Stomach (tissue), 8 donors: ENCODE measurements at regions not wholly inside any gene's neighbourhood (a gene's known extent, or its start where the extent isn't known, plus 50 kb on each side); places are given as distances from the start of the nearest gene placed in this dataset.

ENCODE experiments used
- DNase-seq, 2 donors: peaks; one replicate each; pipeline versions ENCODE4 v3.0.0 to v3.0.0-alpha.2; 2013 to 2019
- H3K27ac ChIP-seq, 5 donors: fragments of 200-600 bp in 4 of 5; sonication (generic) in 4 of 5; one replicate each; pipeline ENCODE4 v1.5.1; 2013 to 2019; ENCODE audit warnings: mild to moderate bottlenecking in 1 of 5, moderate library complexity in 1 of 5
- H3K27me3 ChIP-seq, 3 donors: fragments of 200-600 bp; sonication (generic); one replicate each; pipeline ENCODE4 v1.5.1; 2017 to 2019; ENCODE audit warnings: mixed run types in 1 of 3
- H3K36me3 ChIP-seq, 4 donors: fragments of 200-600 bp; sonication (generic); 1 replicate in 3 of 4; 2 replicates in 1 of 4; pipeline ENCODE4 v1.5.1; 2016 to 2019
- H3K4me1 ChIP-seq, 4 donors: fragments of 200-600 bp; sonication (generic); one replicate each; pipeline ENCODE4 v1.5.1; 2016 to 2019
- H3K4me3 ChIP-seq, 4 donors: fragments of 200-600 bp; sonication (generic) in 3 of 4; one replicate each; pipeline ENCODE4 v1.5.1; 2016 to 2019; ENCODE audit warnings: mild to moderate bottlenecking in 1 of 4
- H3K9me3 ChIP-seq, 4 donors: fragments of 200-600 bp; sonication (generic); one replicate each; pipeline ENCODE4 v1.5.1; 2016 to 2019
- CTCF ChIP-seq, 7 experiments: fragments of 450-650 bp in 4 of 7; fragments of 200-600 bp in 3 of 7; sonication (generic) in 3 of 7; IDR thresholded peaks; one replicate each; pipeline ENCODE4 v1.5.1; 2016 to 2019; ENCODE audit warnings: antibody characterized with exemption in 7 of 7, control low read depth in 2 of 7, mild to moderate bottlenecking in 1 of 7
- EP300 ChIP-seq: sonication (generic); formaldehyde crosslinking; IDR thresholded peaks from one replicate; pipeline ENCODE4 v1.6.1; 2017; ENCODE audit warnings: antibody characterized with exemption
- POLR2A ChIP-seq, 4 donors: fragments of 450-650 bp; IDR thresholded peaks; one replicate each; pipeline ENCODE4 v1.6.1; 2016; ENCODE audit warnings: antibody characterized with exemption in 4 of 4, control low read depth in 2 of 4, mild to moderate bottlenecking in 1 of 4, moderate library complexity in 1 of 4
- POLR2AphosphoS5 ChIP-seq, 3 donors: sonication (generic); formaldehyde crosslinking; IDR thresholded peaks; one replicate each; pipeline ENCODE4 v1.6.1; 2016; ENCODE audit warnings: antibody characterized with exemption in 3 of 3
- WGBS, 5 donors: extraction: QIAGEN DNeasy Blood & Tissue Kit in 3 of 5; methylation state at CpG; one replicate each; pipeline versions ENCODE4 v1.1.5 to v1.1.7; 2013 to 2018; 5-methylcytosine and 5-hydroxymethylcytosine counted together
- intact Hi-C: fragments of 100-400 bp; cut with DNase I; formaldehyde crosslinking; loops from one replicate; pipeline ENCODE4 v1.15.1; 2023; ENCODE audit warnings: low total_unique reads
- donor health status: healthy with polysubstance abuse.
- donor health status: Bipolar disorder and iron deficiency.
- donor health status: healthy.

- intact Hi-C loops: no loop called here
- Histone ChIP-seq H3K36me3 (no peaks in the 10 kb centered on the region), H3K9me3 (no peaks in the 10 kb centered on the region), H3K27ac (no peak overlapping the region), H3K4me3 (no peak overlapping the region), H3K27me3 (no peaks in the 10 kb centered on the region), H3K4me1 (no peaks in the 10 kb centered on the region)
- DNase-seq: no peak
- 75 to 88% (median 84%) methylated on average over 3 of the region's 3 CpGs for WGBS, 5 donors
- no peak for TF ChIP-seq EP300
- TF ChIP-seq POLR2AphosphoS5 (IDR thresholded peaks at IDR 0.05): no peak
- no peak for TF ChIP-seq POLR2A (IDR thresholded peaks at IDR 0.05)
- no peak for TF ChIP-seq CTCF (IDR thresholded peaks at IDR 0.05)
These were observed 795.8 kb upstream of the IGFBP7 start for GRCh38 chr4:57905965-57906364.

GRCh38 chr4:57877047-57877458, 766.9 kb upstream of the IGFBP7 start:
- no peak overlapping the region for H3K4me3 ChIP-seq
- intact Hi-C loops: no loop called here

GRCh38 chr4:57875829-57876392, 765.7 kb upstream of the IGFBP7 start:
- Histone ChIP-seq H3K27me3 (no peaks in the 10 kb centered on the region), H3K27ac (no peak overlapping the region), H3K4me3 (no peak overlapping the region), H3K4me1 (peaks cover 0 to 3% (median 0%) of the 10 kb centered on the region in 4 donors), H3K36me3 (no peaks in the 10 kb centered on the region), H3K9me3 (no peaks in the 10 kb centered on the region)
- DNase-seq: no peak
- WGBS, 5 donors: 68 to 84% (median 73%) methylated on average over 2 of the region's 2 CpGs
- intact Hi-C loops: no loop called here
- TF ChIP-seq POLR2A (IDR thresholded peaks at IDR 0.05) (no peak), POLR2AphosphoS5 (IDR thresholded peaks at IDR 0.05) (no peak), CTCF (IDR thresholded peaks at IDR 0.05) (no peak), EP300 (no peak)

More at GRCh38 chr4:57877047-57877458, 766.9 kb upstream of the IGFBP7 start:
- TF ChIP-seq CTCF (IDR thresholded peaks at IDR 0.05): no peak
- no peak for TF ChIP-seq POLR2AphosphoS5 (IDR thresholded peaks at IDR 0.05)
- no peak for TF ChIP-seq POLR2A (IDR thresholded peaks at IDR 0.05)
- TF ChIP-seq EP300: no peak
- no peaks in the 10 kb centered on the region for H3K9me3 ChIP-seq
- H3K27me3 ChIP-seq: no peaks in the 10 kb centered on the region
- DNase-seq: no peak
- no peaks in the 10 kb centered on the region for H3K36me3 ChIP-seq
- peaks cover 0 to 3% (median 0%) of the 10 kb centered on the region in 4 donors for H3K4me1 ChIP-seq
- H3K27ac ChIP-seq: no peak overlapping the region
- WGBS, 5 donors: 58 to 90% (median 73%) methylated on average over 3 of the region's 3 CpGs

GRCh38 chr4:57866468-57867171, 756.4 kb upstream of the IGFBP7 start:
- intact Hi-C loops: no loop called here
- Histone ChIP-seq H3K27ac (no peak overlapping the region), H3K36me3 (no peaks in the 10 kb centered on the region), H3K27me3 (no peaks in the 10 kb centered on the region), H3K4me3 (no peak overlapping the region), H3K4me1 (no peaks in the 10 kb centered on the region), H3K9me3 (no peaks in the 10 kb centered on the region)
- no peak for DNase-seq
- TF ChIP-seq POLR2AphosphoS5 (IDR thresholded peaks at IDR 0.05): no peak
- no peak for TF ChIP-seq EP300
- no peak for TF ChIP-seq CTCF (IDR thresholded peaks at IDR 0.05)
- TF ChIP-seq POLR2A (IDR thresholded peaks at IDR 0.05): no peak
- WGBS, 5 donors: 50 to 69% (median 62%) methylated on average over 2 of the region's 2 CpGs
